HEK293T (cell line): ENCODE measurements at regions not wholly inside any gene's neighbourhood (a gene's known extent, or its start where the extent isn't known, plus 50 kb on each side); places are given as distances from the start of the nearest gene placed in this dataset.

Experiments used
- CTCF ChIA-PET: fragments of 350-600 bp; formaldehyde crosslinking; extraction: SDS; loops from one replicate; lab custom pipeline; 2021; ENCODE audit warnings: antibody characterized with exemption, inconsistent platforms; lab: Yijun Ruan, JAX
- POLR2A ChIA-PET: fragments of 350-600 bp; formaldehyde crosslinking; extraction: SDS; loops from one replicate; lab custom pipeline; 2020; ENCODE audit warnings: antibody characterized with exemption, inconsistent platforms; lab: Yijun Ruan, JAX
- DNase-seq: peaks from one replicate; pipeline ENCODE4 v3.0.0; 2012; ENCODE audit warnings: mixed read lengths; ENCODE audit errors: extremely low spot score
- ARNT ChIP-seq: fragments of 450-650 bp; IDR thresholded peaks from 2 replicates; pipeline ENCODE4 v1.6.1; 2017; ENCODE audit warnings: mild to moderate bottlenecking
- BHLHE40 ChIP-seq: fragments of 450-650 bp; IDR thresholded peaks from 2 replicates; pipeline ENCODE4 v1.6.1; 2016; ENCODE audit warnings: mild to moderate bottlenecking, moderate library complexity, borderline replicate concordance
- CTBP1 ChIP-seq: fragments of 450-650 bp; IDR thresholded peaks from 2 replicates; pipeline ENCODE4 v1.6.1; 2016; ENCODE audit warnings: borderline replicate concordance
- ELF4 ChIP-seq: fragments of 450-650 bp; IDR thresholded peaks from 2 replicates; pipeline ENCODE4 v1.6.1; 2017; ENCODE audit warnings: antibody characterized with exemption
- FOXA1 ChIP-seq: fragments of 450-650 bp; IDR thresholded peaks from 2 replicates; pipeline ENCODE4 v1.6.1; 2016; ENCODE audit warnings: mild to moderate bottlenecking
- FOXK2 ChIP-seq: fragments of 450-650 bp; IDR thresholded peaks from 2 replicates; pipeline ENCODE4 v1.6.1; 2016; ENCODE audit warnings: mild to moderate bottlenecking
- FOXM1 ChIP-seq: fragments of 450-650 bp; IDR thresholded peaks from 2 replicates; pipeline ENCODE4 v1.6.1; 2017; ENCODE audit warnings: mild to moderate bottlenecking, borderline replicate concordance
- HDGF ChIP-seq: fragments of 450-650 bp; IDR thresholded peaks from 2 replicates; pipeline ENCODE4 v1.6.1; 2017; ENCODE audit warnings: antibody characterized with exemption, borderline replicate concordance
- L3MBTL2 ChIP-seq: fragments of 450-650 bp; conservative IDR thresholded peaks from 2 replicates; pipeline ENCODE4 v1.6.1; 2016; ENCODE audit warnings: mild to moderate bottlenecking
- LEF1 ChIP-seq: fragments of 450-650 bp; IDR thresholded peaks from 2 replicates; pipeline ENCODE4 v1.6.1; 2017; ENCODE audit warnings: mild to moderate bottlenecking, borderline replicate concordance
- NFRKB ChIP-seq: fragments of 450-650 bp; IDR thresholded peaks from 2 replicates; pipeline ENCODE4 v1.6.1; 2016; ENCODE audit warnings: mild to moderate bottlenecking, moderate library complexity
- SP1 ChIP-seq: fragments of 450-650 bp; IDR thresholded peaks from 2 replicates; pipeline ENCODE4 v1.6.1; 2017
- SUZ12 ChIP-seq: fragments of 450-650 bp; IDR thresholded peaks from 2 replicates; pipeline ENCODE4 v1.6.1; 2016; ENCODE audit warnings: mild to moderate bottlenecking
- TARDBP ChIP-seq: fragments of 450-650 bp; IDR thresholded peaks from 2 replicates; pipeline ENCODE4 v1.6.1; 2016
- ZNF384 ChIP-seq: fragments of 450-650 bp; IDR thresholded peaks from 2 replicates; pipeline ENCODE4 v1.6.1; 2016
- TF ChIP-seq, protein P1 (sequence below): fragments of 450-650 bp; IDR thresholded peaks from 2 replicates; pipeline ENCODE4 v1.6.1; 2016

DNA sequence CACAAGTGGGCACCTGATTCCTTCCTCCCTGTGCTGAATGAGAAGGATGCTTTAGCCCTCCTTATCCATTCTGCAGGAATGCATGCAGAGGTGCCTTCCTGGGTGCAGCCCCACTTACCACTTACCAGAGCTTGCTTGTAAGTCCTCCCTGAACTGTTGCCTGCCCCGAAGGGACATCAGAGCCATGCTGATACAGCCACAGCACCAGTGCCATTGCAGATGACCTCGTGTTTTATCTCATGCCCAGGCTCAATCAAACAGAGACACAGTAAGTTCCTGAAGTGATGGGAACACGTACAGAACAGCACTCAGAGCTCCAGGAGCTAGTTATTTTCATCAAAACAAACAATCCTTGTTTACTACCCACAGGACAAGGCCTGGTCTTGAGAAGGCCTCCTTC is 81.9 kb downstream of the ATP1A1 start:
- POLR2A ChIA-PET, result no interaction called here
- no peak for DNase-seq

DNA sequence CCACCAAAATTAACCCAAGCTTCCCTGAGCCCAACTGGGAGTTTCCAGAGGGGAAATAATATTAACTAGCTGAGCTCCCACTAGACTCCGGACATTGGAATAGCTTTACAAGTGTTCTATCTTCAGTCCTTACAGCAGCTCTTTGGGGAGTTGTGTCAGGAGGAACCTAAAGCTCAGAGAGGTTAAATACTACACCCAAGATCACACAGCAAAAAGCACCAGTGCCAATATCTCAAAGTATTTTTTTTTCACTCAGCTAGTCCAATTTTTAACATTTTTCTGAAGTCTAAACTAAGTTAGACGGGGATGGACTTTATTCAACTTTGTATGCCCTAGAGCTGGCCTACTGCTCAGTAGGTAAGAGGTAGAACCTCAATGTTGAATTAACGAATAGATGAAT is 82.5 kb downstream of the ATP1A1 start:
- CTCF ChIA-PET, result no interaction called here
- no peak for DNase-seq
- TF ChIP-seq CTBP1, result no peak
- no peak for TF ChIP-seq FOXK2
- no peak for TF ChIP-seq NFRKB
- TF ChIP-seq ELF4, result no peak
- no peak for TF ChIP-seq ZNF384
- no peak for TF ChIP-seq HDGF
- no peak for TF ChIP-seq SP1
- TF ChIP-seq TARDBP, result no peak
- TF ChIP-seq ARNT, result no peak
- no peak for TF ChIP-seq BHLHE40
- no peak for TF ChIP-seq L3MBTL2
- TF ChIP-seq SUZ12, result no peak
- POLR2A ChIA-PET, result no interaction called here

More for the DNA sequence above, 81.9 kb downstream of the ATP1A1 start:
- CTCF ChIA-PET, result interaction anchor here (0.6 to 0.7 kb wide), 2 partner anchors 29 to 41 kb away, joined by 3 to 4 read pairs; no protein-coding TSS in a partner anchor
- TF ChIP-seq FOXM1 (no peak), FOXA1 (no peak), LEF1 (no peak), TARDBP (no peak), NFRKB (no peak), BHLHE40 (no peak), HDGF (no peak), L3MBTL2 (no peak), SP1 (no peak), SUZ12 (no peak), ZNF384 (no peak), ELF4 (no peak), FOXK2 (no peak)

DNA sequence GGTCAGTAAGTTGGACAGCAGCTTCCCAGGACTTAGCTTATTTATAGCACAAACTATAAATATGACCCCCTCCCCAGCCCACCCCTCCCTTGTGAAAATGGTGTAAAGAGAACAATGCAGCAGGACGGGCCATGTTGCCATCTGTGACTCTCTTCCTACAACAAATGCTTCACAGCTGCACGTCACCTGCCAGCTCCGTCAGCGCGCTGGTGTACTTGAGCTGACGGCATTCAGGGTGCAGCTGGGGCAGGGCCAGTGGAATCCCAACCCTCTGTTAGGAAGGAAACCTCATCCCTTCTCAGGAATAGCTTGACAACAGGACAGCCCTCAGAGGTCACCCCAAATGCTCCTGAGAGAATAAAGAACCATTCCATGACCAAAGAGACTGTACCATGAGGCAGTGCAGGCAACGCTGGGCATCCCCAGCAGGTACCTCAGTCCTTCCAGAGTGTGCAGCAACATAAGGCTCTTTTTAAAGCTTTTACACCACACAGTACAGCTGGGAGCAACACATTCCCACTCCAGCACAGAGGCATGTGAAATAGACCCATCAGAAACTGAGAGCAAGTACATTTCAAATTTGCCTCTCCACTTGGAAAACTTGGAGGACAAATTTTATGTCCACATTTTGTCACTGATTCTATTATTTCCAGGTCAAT is 85.0 kb downstream of the ATP1A1 start:
- TF ChIP-seq ZNF384 (no peak), FOXA1 (no peak), L3MBTL2 (no peak), FOXK2 (no peak), HDGF (no peak), SUZ12 (no peak), LEF1 (no peak), SP1 (no peak), FOXM1 (no peak), ARNT (no peak), ELF4 (no peak)
- TF ChIP-seq, protein P1, sequence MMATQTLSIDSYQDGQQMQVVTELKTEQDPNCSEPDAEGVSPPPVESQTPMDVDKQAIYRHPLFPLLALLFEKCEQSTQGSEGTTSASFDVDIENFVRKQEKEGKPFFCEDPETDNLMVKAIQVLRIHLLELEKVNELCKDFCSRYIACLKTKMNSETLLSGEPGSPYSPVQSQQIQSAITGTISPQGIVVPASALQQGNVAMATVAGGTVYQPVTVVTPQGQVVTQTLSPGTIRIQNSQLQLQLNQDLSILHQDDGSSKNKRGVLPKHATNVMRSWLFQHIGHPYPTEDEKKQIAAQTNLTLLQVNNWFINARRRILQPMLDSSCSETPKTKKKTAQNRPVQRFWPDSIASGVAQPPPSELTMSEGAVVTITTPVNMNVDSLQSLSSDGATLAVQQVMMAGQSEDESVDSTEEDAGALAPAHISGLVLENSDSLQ, result no peak
- ChIA-PET POLR2A (no interaction called here), CTCF (interaction anchor here (1.3 kb wide), 1 partner anchor 27 kb away, joined by 3 read pairs; no protein-coding TSS in a partner anchor)
- no peak for DNase-seq

DNA sequence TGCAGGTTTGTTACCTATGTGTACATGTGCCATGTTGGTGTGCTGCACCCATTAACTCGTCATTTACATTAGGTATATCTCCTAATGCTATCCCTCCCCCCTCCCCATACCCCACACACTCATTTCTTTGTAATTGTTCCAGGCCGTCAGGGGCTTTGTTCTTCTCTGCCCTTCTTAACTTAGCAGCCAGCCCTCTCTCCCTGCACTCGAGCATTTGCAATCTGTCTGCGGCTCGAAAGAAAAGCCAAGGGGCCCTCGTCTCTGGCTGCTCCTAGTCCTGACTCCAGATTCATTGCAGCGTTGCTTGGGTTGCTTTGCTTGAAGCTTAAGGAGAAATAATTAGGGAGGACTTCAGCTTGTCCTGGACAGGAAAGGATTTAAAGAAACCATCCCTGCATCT is 85.7 kb downstream of the ATP1A1 start:
- DNase-seq, result no peak
- CTCF ChIA-PET, result interaction anchor here (1.3 kb wide), 1 partner anchor 27 kb away, joined by 3 read pairs; no protein-coding TSS in a partner anchor
- POLR2A ChIA-PET, result no interaction called here
- TF ChIP-seq ELF4 (no peak), ZNF384 (no peak), SP1 (no peak), L3MBTL2 (no peak), BHLHE40 (no peak), SUZ12 (no peak), HDGF (no peak), FOXK2 (no peak), LEF1 (no peak), FOXA1 (no peak), CTBP1 (no peak), ARNT (no peak), TARDBP (no peak), FOXM1 (no peak), NFRKB (no peak)
- TF ChIP-seq, protein P1, result no peak

DNA sequence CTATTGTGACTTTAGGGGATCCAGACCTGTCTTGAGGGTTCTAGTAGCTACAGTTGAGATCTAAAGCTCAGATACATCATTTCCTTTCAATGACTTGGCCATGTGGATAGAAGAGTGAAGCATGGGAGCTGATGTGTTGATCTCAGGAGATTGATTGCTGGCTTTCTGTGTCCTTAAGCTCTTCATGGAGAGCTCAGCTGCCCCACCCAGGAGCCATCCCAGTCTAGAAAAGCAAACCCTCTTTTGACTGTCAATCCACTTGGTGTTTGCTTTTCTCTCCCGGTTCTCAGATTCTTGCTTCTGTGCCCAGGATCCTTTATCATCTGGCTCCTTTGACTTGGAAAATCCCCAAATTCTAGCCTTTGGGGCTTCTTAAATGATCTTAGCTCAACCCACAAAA is 87.2 kb downstream of the ATP1A1 start:
- no peak for DNase-seq
- ChIA-PET CTCF (no interaction called here), POLR2A (no interaction called here)
- no peak for TF ChIP-seq ZNF384
- TF ChIP-seq LEF1, result no peak
- TF ChIP-seq L3MBTL2, result no peak
- no peak for TF ChIP-seq ELF4
- no peak for TF ChIP-seq NFRKB
- no peak for TF ChIP-seq TARDBP
- no peak for TF ChIP-seq SUZ12

DNA sequence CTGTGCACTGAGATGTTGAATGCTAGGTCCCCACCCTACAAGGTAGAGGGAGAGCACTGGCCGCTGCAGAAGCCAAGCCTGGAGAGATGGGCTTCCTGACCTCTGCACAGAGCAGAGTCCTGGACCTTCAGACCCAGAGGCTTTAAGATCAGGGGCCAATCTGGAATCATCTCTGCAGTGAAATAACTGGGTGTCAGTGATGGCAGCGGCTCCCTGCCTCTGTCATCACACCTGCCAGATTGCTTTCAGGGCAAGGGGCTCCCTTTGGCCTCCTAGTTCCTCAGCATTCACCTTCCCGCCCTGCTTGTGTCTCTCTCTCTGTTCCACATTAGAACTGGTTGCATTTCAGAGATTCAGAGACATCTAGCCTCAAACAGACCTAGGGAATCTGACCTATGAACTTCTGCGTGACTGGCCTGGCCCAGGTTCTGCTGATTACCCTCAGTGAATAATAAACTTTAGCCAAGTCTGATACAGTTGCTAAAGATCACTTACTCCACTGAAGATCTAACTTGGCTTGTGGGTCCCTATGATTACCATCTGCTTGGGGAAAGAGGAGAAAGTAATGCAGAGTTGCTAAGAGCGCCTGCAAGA is 87.8 kb downstream of the ATP1A1 start:
- no peak for DNase-seq
- POLR2A ChIA-PET, result no interaction called here
- TF ChIP-seq FOXA1 (no peak), NFRKB (no peak), SUZ12 (no peak), LEF1 (no peak), TARDBP (no peak), ZNF384 (no peak), BHLHE40 (no peak), CTBP1 (no peak), FOXM1 (no peak), FOXK2 (no peak), HDGF (no peak), SP1 (no peak), ARNT (no peak), ELF4 (no peak), L3MBTL2 (no peak)
- TF ChIP-seq, protein P1, result no peak
- CTCF ChIA-PET, result no interaction called here
